ENCODE measurements at regions not wholly inside any gene's neighbourhood (a gene's known extent, or its start where the extent isn't known, plus 50 kb on each side); places are given as distances from the start of the nearest gene placed in this dataset.

GRCh38 chr10:84681781-84682180 lies 353.4 kb downstream of the CCSER2 start:
- Histone ChIP-seq H3K9me2 (ENCODE audit: insufficient read depth) (no peaks in the 10 kb centered on the region), H3K4me3 (no peak overlapping the region), H3K79me2 (replicated peaks; ENCODE audit: insufficient read depth) (no peaks in the 10 kb centered on the region), H3K4me2 (no peak overlapping the region), H3K4me1 (ENCODE audit: insufficient read depth) (no peaks in the 10 kb centered on the region), H2AFZ (no peak overlapping the region), H3K36me3 (ENCODE audit: insufficient read depth) (no peaks in the 10 kb centered on the region), H3K27ac (ENCODE audit: low read depth) (no peak overlapping the region), H4K20me1 (replicated peaks; ENCODE audit: insufficient read depth) (no peaks in the 10 kb centered on the region), H3K27me3 (ENCODE audit: insufficient read depth) (no peaks in the 10 kb centered on the region), H3F3A (replicated peaks; ENCODE audit: low read depth) (no peaks in the 10 kb centered on the region)
- H3K4me1 Mint-ChIP-seq, result no peaks in the 10 kb centered on the region; the same call in 2 of the 3 replicates
- TF ChIP-seq ZNF462 (CRISPR knock-in tag; IDR thresholded peaks at IDR 0.05) (no peak), EZH2 (IDR thresholded peaks at IDR 0.05; ENCODE audit: low read depth, unreplicated experiment) (no peak), JUNB (IDR thresholded peaks at IDR 0.05; ENCODE audit: unreplicated experiment) (no peak), ETS1 (IDR thresholded peaks at IDR 0.05) (no peak), CREB1 (CRISPR knock-in tag; IDR thresholded peaks at IDR 0.05; ENCODE audit: low read depth) (no peak), POLR2AphosphoS5 (IDR thresholded peaks at IDR 0.05; ENCODE audit: low read depth) (no peak), NANOG (IDR thresholded peaks at IDR 0.05; ENCODE audit: borderline replicate concordance) (no peak), EZH2phosphoT487 (IDR thresholded peaks at IDR 0.05; ENCODE audit: unreplicated experiment) (no peak), ZNF114 (CRISPR knock-in tag; IDR thresholded peaks at IDR 0.05) (no peak)
- TF ChIP-seq, protein P1, sequence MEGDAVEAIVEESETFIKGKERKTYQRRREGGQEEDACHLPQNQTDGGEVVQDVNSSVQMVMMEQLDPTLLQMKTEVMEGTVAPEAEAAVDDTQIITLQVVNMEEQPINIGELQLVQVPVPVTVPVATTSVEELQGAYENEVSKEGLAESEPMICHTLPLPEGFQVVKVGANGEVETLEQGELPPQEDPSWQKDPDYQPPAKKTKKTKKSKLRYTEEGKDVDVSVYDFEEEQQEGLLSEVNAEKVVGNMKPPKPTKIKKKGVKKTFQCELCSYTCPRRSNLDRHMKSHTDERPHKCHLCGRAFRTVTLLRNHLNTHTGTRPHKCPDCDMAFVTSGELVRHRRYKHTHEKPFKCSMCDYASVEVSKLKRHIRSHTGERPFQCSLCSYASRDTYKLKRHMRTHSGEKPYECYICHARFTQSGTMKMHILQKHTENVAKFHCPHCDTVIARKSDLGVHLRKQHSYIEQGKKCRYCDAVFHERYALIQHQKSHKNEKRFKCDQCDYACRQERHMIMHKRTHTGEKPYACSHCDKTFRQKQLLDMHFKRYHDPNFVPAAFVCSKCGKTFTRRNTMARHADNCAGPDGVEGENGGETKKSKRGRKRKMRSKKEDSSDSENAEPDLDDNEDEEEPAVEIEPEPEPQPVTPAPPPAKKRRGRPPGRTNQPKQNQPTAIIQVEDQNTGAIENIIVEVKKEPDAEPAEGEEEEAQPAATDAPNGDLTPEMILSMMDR (conservative IDR thresholded peaks at IDR 0.05; ENCODE audit: low read depth in 2 of 2), result no peak
- TF ChIP-seq, protein P2, sequence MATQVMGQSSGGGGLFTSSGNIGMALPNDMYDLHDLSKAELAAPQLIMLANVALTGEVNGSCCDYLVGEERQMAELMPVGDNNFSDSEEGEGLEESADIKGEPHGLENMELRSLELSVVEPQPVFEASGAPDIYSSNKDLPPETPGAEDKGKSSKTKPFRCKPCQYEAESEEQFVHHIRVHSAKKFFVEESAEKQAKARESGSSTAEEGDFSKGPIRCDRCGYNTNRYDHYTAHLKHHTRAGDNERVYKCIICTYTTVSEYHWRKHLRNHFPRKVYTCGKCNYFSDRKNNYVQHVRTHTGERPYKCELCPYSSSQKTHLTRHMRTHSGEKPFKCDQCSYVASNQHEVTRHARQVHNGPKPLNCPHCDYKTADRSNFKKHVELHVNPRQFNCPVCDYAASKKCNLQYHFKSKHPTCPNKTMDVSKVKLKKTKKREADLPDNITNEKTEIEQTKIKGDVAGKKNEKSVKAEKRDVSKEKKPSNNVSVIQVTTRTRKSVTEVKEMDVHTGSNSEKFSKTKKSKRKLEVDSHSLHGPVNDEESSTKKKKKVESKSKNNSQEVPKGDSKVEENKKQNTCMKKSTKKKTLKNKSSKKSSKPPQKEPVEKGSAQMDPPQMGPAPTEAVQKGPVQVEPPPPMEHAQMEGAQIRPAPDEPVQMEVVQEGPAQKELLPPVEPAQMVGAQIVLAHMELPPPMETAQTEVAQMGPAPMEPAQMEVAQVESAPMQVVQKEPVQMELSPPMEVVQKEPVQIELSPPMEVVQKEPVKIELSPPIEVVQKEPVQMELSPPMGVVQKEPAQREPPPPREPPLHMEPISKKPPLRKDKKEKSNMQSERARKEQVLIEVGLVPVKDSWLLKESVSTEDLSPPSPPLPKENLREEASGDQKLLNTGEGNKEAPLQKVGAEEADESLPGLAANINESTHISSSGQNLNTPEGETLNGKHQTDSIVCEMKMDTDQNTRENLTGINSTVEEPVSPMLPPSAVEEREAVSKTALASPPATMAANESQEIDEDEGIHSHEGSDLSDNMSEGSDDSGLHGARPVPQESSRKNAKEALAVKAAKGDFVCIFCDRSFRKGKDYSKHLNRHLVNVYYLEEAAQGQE (IDR thresholded peaks at IDR 0.05; ENCODE audit: unreplicated experiment), result no peak
- ATAC-seq, result no peak
- H3K27me3 Mint-ChIP-seq (ENCODE audit: insufficient read depth, low read depth, poor library complexity), result no peaks in the 10 kb centered on the region
- H3K36me3 Mint-ChIP-seq (ENCODE audit: low read depth), result peaks cover 3% of the 10 kb centered on the region; the same call in 2 of the 3 replicates
- no peak overlapping the region for H3K4me3 Mint-ChIP-seq
- no peak for DNase-seq (ENCODE audit: low spot score)
- peaks cover 11% of the 10 kb centered on the region; the same call in 2 of the 3 replicates for H3K9me3 Mint-ChIP-seq
- no peak overlapping the region for H3K27ac Mint-ChIP-seq

Data from GM23338 (cell line).